HL-60/S4 treated with retinoic acid at 250 ng/mL for 4 days and 3 days (cell line): ENCODE measurements at regions not wholly inside any gene's neighbourhood (a gene's known extent, or its start where the extent isn't known, plus 50 kb on each side); places are given as distances from the start of the nearest gene placed in this dataset.

Experiments used
- in situ Hi-C: fragments of 300-500 bp; cut with MboI; formaldehyde crosslinking; loops from 2 replicates; pipeline ENCODE4 v1.7.0; 2022; ENCODE audit warnings: low sequenced_read_pairs

DNA sequence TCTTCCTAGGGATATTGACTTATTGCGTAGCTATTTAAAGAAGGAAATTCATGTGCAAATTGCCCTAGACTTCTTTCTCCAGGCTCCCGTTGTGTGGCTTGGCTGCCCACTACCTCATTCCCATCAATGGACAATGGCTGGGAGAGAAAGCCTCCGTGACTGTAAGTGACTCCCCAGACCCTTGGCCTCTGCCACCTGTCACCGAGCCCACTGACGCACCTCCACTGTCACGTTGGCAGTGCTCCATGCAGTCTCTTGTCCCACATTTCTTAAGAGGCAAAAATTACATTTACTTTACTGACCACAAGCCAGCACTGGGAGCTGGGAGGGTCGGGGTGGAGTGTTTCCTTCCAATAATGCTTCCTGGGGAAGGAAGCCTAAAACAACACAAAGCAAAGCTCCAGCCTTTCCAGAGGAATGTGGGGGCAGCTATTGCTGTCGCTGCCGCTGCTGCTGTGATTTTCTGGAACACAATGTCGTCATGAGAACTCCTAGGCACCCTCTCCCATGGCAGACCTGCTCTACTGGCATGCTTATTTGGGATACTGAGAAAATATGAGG lies 89.7 kb upstream of the STEAP1B start:
- in situ Hi-C loops: no loop called here

- in situ Hi-C loops: no loop called here
These were observed 88.4 kb upstream of the STEAP1B start for GRCh38 chr7:22588351-22588750.

GRCh38 chr7:22587322-22587721 lies 87.3 kb upstream of the STEAP1B start:
- in situ Hi-C loops: no loop called here

GRCh38 chr7:22586786-22587140 lies 86.8 kb upstream of the STEAP1B start:
- in situ Hi-C loops: no loop called here

DNA sequence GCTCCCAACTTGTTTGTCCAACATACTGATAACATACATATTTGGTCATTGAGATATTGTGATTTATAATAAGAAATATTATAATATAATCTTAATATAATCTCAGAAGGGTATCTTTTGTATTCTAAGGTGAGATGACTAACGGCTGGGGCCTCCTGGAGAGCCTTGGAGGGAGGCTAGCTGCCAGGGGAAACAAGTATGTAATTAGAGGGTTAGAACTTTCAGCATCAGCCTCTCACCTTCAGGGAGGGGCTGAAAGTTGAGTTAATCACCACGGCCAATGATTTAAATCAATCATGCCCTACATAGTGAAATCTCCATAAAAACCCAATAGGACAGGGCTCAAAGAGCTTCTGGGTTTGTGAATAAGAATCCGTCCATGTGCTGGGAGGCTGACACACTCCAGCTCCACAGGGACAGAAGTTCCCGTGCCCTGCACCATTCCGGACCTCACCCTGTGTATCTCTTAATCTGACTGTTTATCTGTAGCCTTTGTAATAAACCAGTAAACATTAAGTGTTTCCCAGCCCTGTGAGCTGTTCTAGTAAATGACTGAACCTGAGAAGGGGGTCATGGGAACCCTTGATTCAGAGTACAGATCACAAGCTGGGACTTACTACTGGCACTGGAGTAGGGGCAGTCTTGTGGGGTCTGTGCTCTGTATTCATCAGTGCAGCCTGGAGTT lies 86.3 kb upstream of the STEAP1B start:
- in situ Hi-C loops: no loop called here

DNA sequence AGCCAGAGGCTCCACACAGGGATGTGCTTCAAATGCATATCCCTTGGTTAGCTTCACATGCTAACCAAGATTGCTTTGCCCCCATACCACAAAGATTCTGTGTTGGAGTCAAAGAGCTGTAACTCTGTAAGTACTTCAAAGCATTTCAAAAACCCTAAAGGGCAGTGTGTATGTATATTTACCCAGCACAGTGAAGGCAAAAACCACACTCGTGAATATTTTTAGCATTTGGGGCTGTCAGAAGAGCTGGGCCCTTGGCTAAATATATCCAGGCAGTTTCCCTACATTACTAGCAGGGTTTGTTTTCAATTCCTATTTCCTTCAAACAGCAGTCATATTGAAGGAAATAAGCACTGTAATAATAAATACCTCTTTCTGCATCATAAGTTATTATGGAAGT lies 84.2 kb upstream of the STEAP1B start:
- in situ Hi-C loops: no loop called here

GRCh38 chr7:22582863-22583622 lies 83.1 kb upstream of the STEAP1B start:
- in situ Hi-C loops: no loop called here

DNA sequence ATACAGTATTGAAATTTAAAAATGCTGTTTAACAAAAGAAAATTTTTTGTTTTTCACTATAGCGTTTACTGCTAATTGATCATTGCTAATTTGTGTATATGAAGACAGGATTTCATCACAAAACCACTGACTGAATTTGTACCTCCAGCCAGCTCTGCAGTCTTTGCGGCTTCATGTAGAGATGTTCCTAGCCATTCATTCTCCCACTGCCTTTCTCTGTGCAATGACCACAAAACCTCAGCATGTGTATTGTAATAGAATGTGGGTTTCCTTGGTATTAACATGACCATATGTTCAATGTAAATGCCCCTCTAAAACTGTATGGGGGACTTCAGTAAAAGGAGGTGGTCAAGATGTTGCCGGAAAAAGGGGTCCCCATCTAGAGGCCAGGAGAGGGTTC lies 81.1 kb upstream of the STEAP1B start:
- in situ Hi-C loops: no loop called here

GRCh38 chr7:22579961-22580360 lies 80.0 kb upstream of the STEAP1B start:
- in situ Hi-C loops: no loop called here

DNA sequence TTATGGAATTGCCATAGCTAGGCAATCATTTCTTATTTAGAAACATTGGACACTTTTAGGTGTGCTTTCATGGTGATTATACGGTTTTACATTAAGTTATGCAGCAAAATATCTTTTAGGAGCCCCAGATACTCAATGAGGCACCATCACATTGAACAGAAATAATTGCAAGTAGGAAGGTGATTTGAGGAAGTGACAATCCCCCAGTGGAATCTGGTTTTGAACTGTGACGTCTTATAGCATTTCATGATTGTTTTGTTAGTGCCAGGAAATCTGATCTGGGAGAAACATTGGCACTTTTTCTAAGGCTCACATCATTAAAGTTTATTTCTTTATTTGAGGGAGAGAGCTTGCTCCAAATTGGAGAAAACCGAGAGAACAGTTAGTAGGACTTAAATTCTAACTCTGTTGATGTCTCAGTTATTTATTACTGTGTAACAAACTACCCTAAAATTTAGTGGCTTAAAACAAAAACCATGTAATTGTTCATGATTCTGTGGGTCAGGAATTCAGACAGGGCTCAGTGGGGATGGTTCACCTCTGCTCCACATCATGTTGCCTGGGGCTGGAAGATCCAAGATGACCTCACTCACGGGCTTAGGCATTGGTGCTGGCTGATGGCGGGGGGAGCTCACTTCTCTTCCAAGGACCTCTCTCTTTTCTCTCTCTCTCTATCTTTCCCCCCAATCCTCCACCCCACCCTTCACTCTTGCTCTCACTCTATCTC lies 78.2 kb upstream of the STEAP1B start:
- in situ Hi-C loops: no loop called here

GRCh38 chr7:22577470-22578001 lies 77.5 kb upstream of the STEAP1B start:
- in situ Hi-C loops: no loop called here

GRCh38 chr7:22576612-22577469 lies 76.9 kb upstream of the STEAP1B start:
- in situ Hi-C loops: no loop called here

DNA sequence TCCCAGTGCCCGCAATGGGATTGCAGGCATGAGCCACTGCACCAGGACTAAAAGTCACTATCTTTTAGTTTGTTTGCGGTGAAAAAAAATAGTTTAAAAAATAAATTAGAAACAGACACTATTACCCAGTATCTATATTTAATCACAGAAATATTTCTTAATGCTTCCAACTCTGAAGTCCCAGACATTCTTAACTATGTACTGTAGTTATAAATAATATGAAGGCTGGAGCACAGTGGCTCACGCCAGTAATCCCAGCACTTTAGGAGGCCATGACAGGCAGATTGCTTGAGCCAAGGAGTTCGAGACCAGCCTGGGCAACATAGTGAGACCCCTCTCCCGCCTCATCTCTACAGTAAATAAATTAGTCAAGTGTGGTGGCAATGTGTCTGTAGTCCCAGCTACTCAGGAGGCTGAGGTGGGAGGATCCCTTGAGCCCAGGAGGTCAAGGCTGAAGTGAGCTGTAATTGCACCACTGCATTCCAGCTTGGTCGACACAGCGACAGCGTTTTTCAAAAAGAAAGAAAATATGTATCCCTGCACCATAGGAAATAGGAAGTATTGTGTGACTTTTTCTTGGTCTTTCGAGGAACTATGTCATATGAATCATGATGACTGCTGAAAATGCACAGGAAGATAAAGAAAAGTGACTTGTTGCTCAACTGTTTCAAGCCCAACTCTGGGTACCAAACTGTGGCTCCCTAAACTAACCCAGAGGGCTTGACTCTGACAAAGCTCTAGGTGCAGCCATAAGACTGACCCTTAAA lies 74.9 kb upstream of the STEAP1B start:
- in situ Hi-C loops: no loop called here

DNA sequence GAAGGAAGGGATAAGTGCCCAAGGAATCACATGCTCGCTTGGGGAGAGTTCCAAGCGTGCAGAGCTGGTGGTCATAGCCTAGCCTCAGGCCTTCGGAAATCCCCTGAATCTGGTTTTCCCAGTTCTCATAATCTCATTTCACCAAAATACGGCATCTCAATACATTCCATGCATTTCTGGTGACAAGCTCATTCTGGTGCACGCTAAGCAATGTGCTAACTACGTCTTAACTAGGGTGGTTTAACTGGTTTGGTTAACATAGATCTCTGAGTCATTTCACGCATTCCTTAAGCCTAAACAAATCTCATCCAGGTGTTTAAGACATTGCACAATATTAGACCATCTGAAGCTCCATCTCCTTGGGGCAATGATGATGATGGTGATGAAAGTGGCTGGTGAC lies 72.9 kb upstream of the STEAP1B start:
- in situ Hi-C loops: no loop called here

- in situ Hi-C loops: no loop called here
These were observed 72.3 kb upstream of the STEAP1B start for GRCh38 chr7:22572292-22572691.

DNA sequence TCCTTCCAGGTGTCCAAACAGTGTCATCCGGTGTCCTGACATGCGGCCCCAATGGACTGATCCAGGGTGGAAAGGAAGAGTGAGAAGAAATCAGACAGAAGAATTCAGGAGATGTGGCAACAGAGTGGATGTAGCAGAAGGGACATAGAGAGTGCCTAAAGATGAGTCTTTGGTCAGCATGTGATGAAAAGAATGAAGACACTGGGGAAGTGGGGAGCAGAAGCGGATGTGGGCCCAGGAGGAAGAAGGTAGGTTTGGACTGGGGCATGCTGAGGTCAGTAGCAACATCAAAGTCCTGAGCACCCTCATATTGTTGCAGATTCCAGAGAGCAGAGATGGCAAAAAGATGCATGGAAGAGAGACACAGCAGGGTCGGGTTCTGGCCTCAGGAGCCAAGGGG lies 71.8 kb upstream of the STEAP1B start:
- in situ Hi-C loops: no loop called here

DNA sequence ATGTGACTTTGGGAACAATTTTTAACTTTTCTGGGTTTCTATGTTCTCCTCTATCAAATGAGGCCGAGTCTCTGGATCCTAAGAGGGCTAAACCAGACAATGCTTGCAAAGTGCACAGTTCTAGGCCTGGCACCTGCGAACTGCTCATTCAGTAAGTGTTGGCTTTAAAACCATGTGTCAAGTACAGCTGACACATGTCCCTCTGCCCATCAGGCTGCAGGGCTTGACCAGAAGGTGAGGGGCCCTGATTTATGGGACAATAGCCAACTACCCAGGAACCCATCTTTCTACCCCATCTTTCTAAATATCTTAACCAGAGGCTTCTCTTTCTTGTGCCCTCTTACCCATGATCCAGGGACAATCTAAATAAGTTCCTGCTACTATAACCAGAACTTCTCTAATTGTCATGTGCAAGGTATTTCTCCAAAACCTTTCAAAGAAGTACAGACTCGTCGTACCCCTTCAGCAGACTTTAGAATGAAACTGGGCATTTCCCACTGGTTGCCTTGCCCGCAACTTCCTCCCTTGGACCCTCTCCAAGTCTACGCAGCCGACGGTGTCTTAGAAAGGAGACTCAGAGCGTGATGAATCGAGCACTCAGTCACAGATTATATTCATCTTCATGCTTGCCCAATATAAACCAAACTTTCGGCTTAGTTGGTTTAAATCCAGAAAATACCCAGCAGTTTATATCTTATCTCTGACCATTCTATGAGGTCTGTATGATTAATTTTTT lies 69.8 kb upstream of the STEAP1B start:
- in situ Hi-C loops: loop anchor here (10.0 kb wide), 1 partner anchor 155 kb away; the partner anchor contains the start of gene IL6

DNA sequence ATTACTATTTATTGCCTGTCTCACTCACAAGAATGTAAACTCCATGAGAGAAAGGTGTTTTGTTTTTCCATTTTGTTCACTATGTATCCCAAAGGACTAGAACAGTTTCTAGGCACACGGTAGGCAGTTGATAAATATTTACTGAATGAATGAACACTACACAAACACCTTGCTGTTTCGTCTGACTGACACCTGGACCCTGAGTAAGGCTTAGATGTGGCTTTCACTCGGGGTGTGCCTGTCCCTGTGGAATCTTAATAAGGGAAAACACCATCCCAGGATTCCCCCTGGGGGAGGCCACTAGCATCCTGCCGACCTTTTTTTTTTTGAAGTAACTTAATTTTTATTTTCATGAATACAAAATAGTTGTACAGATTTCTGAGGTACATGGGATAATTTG lies 66.6 kb upstream of the STEAP1B start:
- in situ Hi-C loops: loop anchor here (10.0 kb wide), 1 partner anchor 158 kb away; the partner anchor contains the start of gene IL6

DNA sequence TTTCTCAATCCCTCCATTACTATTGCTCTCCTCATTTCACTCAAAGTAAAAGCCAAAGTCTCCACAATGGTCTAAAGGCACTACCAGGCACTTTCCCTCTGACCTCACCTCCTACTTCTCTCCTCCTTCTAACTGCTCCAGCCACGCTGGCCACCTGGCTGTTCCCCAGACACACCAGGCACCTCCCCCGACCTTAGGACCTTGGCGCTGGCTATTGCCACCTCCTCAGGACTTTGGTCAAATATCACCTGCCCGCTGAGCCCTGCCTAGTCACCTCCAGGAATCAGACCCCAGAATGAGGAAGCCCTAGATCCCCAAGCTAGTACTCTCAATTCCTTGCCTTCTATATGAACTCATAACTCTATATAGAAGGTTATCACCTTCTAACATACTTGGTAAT lies 66.2 kb upstream of the STEAP1B start:
- in situ Hi-C loops: loop anchor here (10.0 kb wide), 1 partner anchor 159 kb away; the partner anchor contains the start of gene IL6
